ENCODE measurements at regions not wholly inside any gene's neighbourhood (a gene's known extent, or its start where the extent isn't known, plus 50 kb on each side); places are given as distances from the start of the nearest gene placed in this dataset.
"Not testable (repeated sequence)": the region's sequence is repeated elsewhere in the genome, so short reads cannot be mapped to it uniquely, and the experiment has no call there.

GRCh38 chr18:66271962-66272361 is 331.9 kb downstream of the CDH19 start:
- no peak for DNase-seq

GRCh38 chr18:66264130-66264529 is 339.8 kb downstream of the CDH19 start:
- DNase-seq: no peak

GRCh38 chr18:66254121-66254520 is 349.8 kb downstream of the CDH19 start:
- DNase-seq: no peak

GRCh38 chr18:66252703-66253102 is 351.2 kb downstream of the CDH19 start:
- DNase-seq: no peak

- no peak for DNase-seq
These were observed 368.7 kb downstream of the CDH19 start for GRCh38 chr18:66235206-66235605.

- DNase-seq: no peak
These were observed 377.1 kb downstream of the CDH19 start for GRCh38 chr18:66226782-66227181.

- not testable (repeated sequence) for DNase-seq
These were observed 380.6 kb downstream of the CDH19 start for GRCh38 chr18:66223317-66223716.

GRCh38 chr18:66222174-66222573 is 381.7 kb downstream of the CDH19 start:
- no peak for DNase-seq

GRCh38 chr18:66219817-66220216 is 384.1 kb downstream of the CDH19 start:
- DNase-seq: no peak

- no peak for DNase-seq
These were observed 392.1 kb downstream of the CDH19 start for GRCh38 chr18:66211749-66212148.

- DNase-seq: no peak
These were observed 393.0 kb downstream of the CDH19 start for GRCh38 chr18:66210875-66211274.

- no peak for DNase-seq
These were observed 394.2 kb downstream of the CDH19 start for GRCh38 chr18:66209656-66210055.

- no peak for DNase-seq
These were observed 407.1 kb downstream of the CDH19 start for GRCh38 chr18:66196805-66197204.

- no peak for DNase-seq
These were observed 410.0 kb downstream of the CDH19 start for GRCh38 chr18:66193938-66194337.

- DNase-seq: no peak
These were observed 410.5 kb downstream of the CDH19 start for GRCh38 chr18:66193394-66193793.

GRCh38 chr18:66168685-66169235 is 417.9 kb downstream of the CDH7 start:
- no peak for DNase-seq

GRCh38 chr18:66167829-66168684 is 417.2 kb downstream of the CDH7 start:
- DNase-seq: no peak

- DNase-seq: no peak
These were observed 409.2 kb downstream of the CDH7 start for GRCh38 chr18:66160007-66160406.

- DNase-seq: no peak
These were observed 408.6 kb downstream of the CDH7 start for GRCh38 chr18:66159451-66159850.

GRCh38 chr18:66156946-66157687 is 406.3 kb downstream of the CDH7 start:
- DNase-seq: no peak

- no peak for DNase-seq
These were observed 399.8 kb downstream of the CDH7 start for GRCh38 chr18:66150650-66151049.

- no peak for DNase-seq
These were observed 392.2 kb downstream of the CDH7 start for GRCh38 chr18:66143029-66143428.

GRCh38 chr18:66141716-66142115 is 390.9 kb downstream of the CDH7 start:
- no peak for DNase-seq

GRCh38 chr18:66138642-66139041 is 387.8 kb downstream of the CDH7 start:
- DNase-seq: no peak
